ENCODE measurements at regions not wholly inside any gene's neighbourhood (a gene's known extent, or its start where the extent isn't known, plus 50 kb on each side); places are given as distances from the start of the nearest gene placed in this dataset.

DNA sequence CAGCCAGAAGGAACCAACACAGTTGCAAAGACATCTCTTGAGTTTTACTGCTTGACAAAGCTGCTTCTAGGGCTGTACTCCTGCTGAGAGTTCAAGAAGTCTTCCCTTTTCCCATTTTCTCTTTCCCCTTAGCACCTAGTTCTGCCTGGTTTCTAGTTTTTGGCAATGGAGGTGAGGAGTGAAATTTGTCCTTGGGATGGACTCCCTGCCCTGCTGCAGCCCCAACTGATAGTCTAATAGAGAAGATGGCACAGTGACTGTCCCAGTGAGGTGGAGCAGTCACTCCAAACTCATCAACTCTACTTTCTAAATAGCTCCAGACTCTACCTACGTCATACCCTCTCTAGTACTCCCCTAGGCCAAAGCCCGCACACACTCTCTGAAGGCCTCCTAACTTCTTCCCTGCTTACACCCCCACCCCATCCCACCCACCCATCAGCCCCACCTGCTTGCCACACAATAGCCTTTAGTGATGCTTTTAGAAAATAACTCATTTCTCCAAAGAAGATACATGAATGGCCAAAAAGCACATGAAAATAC, 164.4 kb downstream of the DDX1 start:
- TF ChIP-seq, protein P1, sequence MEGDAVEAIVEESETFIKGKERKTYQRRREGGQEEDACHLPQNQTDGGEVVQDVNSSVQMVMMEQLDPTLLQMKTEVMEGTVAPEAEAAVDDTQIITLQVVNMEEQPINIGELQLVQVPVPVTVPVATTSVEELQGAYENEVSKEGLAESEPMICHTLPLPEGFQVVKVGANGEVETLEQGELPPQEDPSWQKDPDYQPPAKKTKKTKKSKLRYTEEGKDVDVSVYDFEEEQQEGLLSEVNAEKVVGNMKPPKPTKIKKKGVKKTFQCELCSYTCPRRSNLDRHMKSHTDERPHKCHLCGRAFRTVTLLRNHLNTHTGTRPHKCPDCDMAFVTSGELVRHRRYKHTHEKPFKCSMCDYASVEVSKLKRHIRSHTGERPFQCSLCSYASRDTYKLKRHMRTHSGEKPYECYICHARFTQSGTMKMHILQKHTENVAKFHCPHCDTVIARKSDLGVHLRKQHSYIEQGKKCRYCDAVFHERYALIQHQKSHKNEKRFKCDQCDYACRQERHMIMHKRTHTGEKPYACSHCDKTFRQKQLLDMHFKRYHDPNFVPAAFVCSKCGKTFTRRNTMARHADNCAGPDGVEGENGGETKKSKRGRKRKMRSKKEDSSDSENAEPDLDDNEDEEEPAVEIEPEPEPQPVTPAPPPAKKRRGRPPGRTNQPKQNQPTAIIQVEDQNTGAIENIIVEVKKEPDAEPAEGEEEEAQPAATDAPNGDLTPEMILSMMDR (IDR thresholded peaks at IDR 0.05 in 8 of 11, conservative IDR thresholded peaks at IDR 0.05 in 3 of 11), result no peak
- TF ChIP-seq POLR2A (IDR thresholded peaks at IDR 0.05), result no peak

Measured in spleen (tissue), 7 donors.